Nephron (organoid): ENCODE measurements at regions not wholly inside any gene's neighbourhood (a gene's known extent, or its start where the extent isn't known, plus 50 kb on each side); places are given as distances from the start of the nearest gene placed in this dataset.

ENCODE experiments used
- H3K27ac Mint-ChIP-seq, 3 experiments: 2 replicates each; pipeline ENCODE4 v1.8.0; 2020; ENCODE audit warnings: mixed read lengths in 3 of 3, mild to moderate bottlenecking in 2 of 3, moderate library complexity in 1 of 3
- H3K27me3 Mint-ChIP-seq: 2 replicates; pipeline ENCODE4 v1.8.0; 2021; ENCODE audit warnings: low read depth, mild to moderate bottlenecking, moderate library complexity, mixed read lengths
- H3K36me3 Mint-ChIP-seq: 2 replicates; pipeline ENCODE4 v1.8.0; 2020; ENCODE audit warnings: low read depth, mixed read lengths
- H3K4me1 Mint-ChIP-seq: 2 replicates; pipeline ENCODE4 v1.8.0; 2020; ENCODE audit warnings: mixed read lengths
- H3K4me3 Mint-ChIP-seq, 3 experiments: 2 replicates each; pipeline ENCODE4 v1.8.0; 2020; ENCODE audit warnings: mild to moderate bottlenecking in 3 of 3, mixed read lengths in 3 of 3, moderate library complexity in 2 of 3
- H3K9me3 Mint-ChIP-seq: 2 replicates; pipeline ENCODE4 v1.8.0; 2020; ENCODE audit warnings: mixed read lengths
- CTCF ChIP-seq, 3 experiments: fragments of 200-600 bp; sonication (generic); IDR thresholded peaks; one replicate each; pipeline ENCODE4 v1.5.0; 2021; ENCODE audit warnings: antibody characterized with exemption in 3 of 3; ENCODE audit not compliant: unreplicated experiment in 3 of 3

- Mint-ChIP-seq H3K4me3 (no peak overlapping the region), H3K27ac (no peak overlapping the region), H3K4me1 (no peaks in the 10 kb centered on the region), H3K27me3 (no peaks in the 10 kb centered on the region), H3K36me3 (peaks cover 6% of the 10 kb centered on the region), H3K9me3 (peaks cover 43% of the 10 kb centered on the region)
- no peak for TF ChIP-seq CTCF (IDR thresholded peaks at IDR 0.05; ENCODE audit: unreplicated experiment in 3 of 3)
These were observed 199.2 kb upstream of the MYLIP start for GRCh38 chr6:15929685-15930084.

- Mint-ChIP-seq H3K36me3 (peaks cover 6% of the 10 kb centered on the region), H3K27me3 (no peaks in the 10 kb centered on the region), H3K9me3 (peaks cover 37% of the 10 kb centered on the region)
These were observed 201.2 kb upstream of the MYLIP start for GRCh38 chr6:15927531-15928225.

GRCh38 chr6:15926256-15926655 lies 202.6 kb upstream of the MYLIP start:
- Mint-ChIP-seq H3K4me3 (no peak overlapping the region), H3K27me3 (no peaks in the 10 kb centered on the region), H3K9me3 (peaks cover 26% of the 10 kb centered on the region), H3K36me3 (peaks cover 4% of the 10 kb centered on the region), H3K27ac (no peak overlapping the region), H3K4me1 (no peaks in the 10 kb centered on the region)
- TF ChIP-seq CTCF (IDR thresholded peaks at IDR 0.05; ENCODE audit: unreplicated experiment in 3 of 3), result no peak

More at GRCh38 chr6:15927531-15928225, 201.2 kb upstream of the MYLIP start:
- Mint-ChIP-seq H3K4me3 (no peak overlapping the region), H3K27ac (no peak overlapping the region), H3K4me1 (no peaks in the 10 kb centered on the region)
- no peak for TF ChIP-seq CTCF (IDR thresholded peaks at IDR 0.05; ENCODE audit: unreplicated experiment in 3 of 3)

- Mint-ChIP-seq H3K4me1 (no peaks in the 10 kb centered on the region), H3K36me3 (no peaks in the 10 kb centered on the region), H3K27ac (no peak overlapping the region), H3K27me3 (no peaks in the 10 kb centered on the region), H3K9me3 (peaks cover 16% of the 10 kb centered on the region), H3K4me3 (no peak overlapping the region)
- TF ChIP-seq CTCF (IDR thresholded peaks at IDR 0.05; ENCODE audit: unreplicated experiment in 3 of 3), result no peak
These were observed 204.0 kb upstream of the MYLIP start for GRCh38 chr6:15924893-15925292.

GRCh38 chr6:15922510-15923250 lies 206.2 kb upstream of the MYLIP start:
- peaks cover 6% of the 10 kb centered on the region for H3K9me3 Mint-ChIP-seq
- no peaks in the 10 kb centered on the region for H3K4me1 Mint-ChIP-seq
- TF ChIP-seq CTCF (IDR thresholded peaks at IDR 0.05; ENCODE audit: unreplicated experiment in 3 of 3), result no peak
- H3K27ac Mint-ChIP-seq, result no peak overlapping the region
- H3K36me3 Mint-ChIP-seq, result no peaks in the 10 kb centered on the region
- no peak overlapping the region for H3K4me3 Mint-ChIP-seq
- no peaks in the 10 kb centered on the region for H3K27me3 Mint-ChIP-seq
